ENCODE measurements at regions not wholly inside any gene's neighbourhood (a gene's known extent, or its start where the extent isn't known, plus 50 kb on each side); places are given as distances from the start of the nearest gene placed in this dataset.

DNA sequence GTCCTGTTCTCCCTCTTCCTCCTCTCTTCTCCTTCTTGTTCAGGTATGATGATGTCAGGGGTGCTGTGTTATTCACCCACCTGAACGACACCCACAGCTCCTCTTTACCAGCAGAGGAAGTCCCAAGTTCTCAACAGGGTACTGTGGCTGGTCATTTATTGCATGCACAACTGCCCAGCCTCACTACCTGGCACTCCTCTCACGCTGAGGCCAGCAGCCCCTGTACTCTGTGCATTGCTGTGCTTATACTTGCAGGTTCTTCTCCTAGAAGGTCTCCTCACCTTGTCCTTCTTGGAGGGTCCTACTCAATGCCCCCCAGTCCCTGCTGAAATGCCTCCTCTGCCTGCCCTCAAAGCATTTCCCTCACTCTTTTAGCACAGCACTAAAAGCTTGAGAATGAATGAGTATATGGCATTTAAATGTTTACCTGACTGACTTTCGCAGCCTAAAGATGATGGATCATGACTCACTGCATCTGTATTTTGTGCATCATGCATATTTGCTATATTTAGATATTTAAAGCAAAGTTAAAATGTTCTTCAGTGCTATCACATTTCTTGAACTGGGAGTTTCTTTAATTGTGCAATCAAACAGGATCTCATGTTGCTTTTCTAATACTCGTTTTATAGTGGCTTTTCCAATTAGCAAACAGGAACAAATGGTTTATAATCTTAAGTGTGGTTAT is 1069.3 kb downstream of the NLGN4Y start:
- ChIA-PET CTCF (no interaction called here), POLR2A (no interaction called here)
- DNase-seq (ENCODE audit: extremely low spot score) = no peak
- TF ChIP-seq, protein P1, sequence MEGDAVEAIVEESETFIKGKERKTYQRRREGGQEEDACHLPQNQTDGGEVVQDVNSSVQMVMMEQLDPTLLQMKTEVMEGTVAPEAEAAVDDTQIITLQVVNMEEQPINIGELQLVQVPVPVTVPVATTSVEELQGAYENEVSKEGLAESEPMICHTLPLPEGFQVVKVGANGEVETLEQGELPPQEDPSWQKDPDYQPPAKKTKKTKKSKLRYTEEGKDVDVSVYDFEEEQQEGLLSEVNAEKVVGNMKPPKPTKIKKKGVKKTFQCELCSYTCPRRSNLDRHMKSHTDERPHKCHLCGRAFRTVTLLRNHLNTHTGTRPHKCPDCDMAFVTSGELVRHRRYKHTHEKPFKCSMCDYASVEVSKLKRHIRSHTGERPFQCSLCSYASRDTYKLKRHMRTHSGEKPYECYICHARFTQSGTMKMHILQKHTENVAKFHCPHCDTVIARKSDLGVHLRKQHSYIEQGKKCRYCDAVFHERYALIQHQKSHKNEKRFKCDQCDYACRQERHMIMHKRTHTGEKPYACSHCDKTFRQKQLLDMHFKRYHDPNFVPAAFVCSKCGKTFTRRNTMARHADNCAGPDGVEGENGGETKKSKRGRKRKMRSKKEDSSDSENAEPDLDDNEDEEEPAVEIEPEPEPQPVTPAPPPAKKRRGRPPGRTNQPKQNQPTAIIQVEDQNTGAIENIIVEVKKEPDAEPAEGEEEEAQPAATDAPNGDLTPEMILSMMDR (IDR thresholded peaks at IDR 0.05; ENCODE audit: control extremely low read depth, extremely low read depth, low read depth, missing control alignments) = no peak

DNA sequence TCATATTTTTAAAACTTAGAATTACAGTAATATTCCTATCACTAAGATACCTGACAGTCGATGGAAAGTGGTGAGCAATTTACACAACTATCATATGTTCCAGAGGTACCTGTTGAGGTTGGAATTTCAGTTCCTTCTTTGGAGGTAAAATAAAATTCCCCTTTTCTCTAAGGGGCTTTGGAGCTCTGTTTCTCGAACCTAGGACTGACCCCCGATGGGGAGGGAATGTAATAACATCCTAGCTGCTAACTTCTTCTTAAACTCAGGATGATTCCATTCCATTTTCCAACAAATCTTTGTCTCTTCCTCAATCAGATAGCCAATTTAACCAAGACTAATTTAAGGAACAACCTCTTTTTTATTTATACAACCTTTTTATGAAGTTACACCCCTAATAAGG is 1069.8 kb downstream of the NLGN4Y start:
- TF ChIP-seq, protein P1 (IDR thresholded peaks at IDR 0.05; ENCODE audit: control extremely low read depth, extremely low read depth, low read depth, missing control alignments) = no peak
- POLR2A ChIA-PET = no interaction called here
- CTCF ChIA-PET = interaction anchor here (0.7 kb wide), 1 partner anchor 13 kb away, joined by 3 read pairs; no protein-coding TSS in a partner anchor
- no peak for DNase-seq (ENCODE audit: extremely low spot score)

DNA sequence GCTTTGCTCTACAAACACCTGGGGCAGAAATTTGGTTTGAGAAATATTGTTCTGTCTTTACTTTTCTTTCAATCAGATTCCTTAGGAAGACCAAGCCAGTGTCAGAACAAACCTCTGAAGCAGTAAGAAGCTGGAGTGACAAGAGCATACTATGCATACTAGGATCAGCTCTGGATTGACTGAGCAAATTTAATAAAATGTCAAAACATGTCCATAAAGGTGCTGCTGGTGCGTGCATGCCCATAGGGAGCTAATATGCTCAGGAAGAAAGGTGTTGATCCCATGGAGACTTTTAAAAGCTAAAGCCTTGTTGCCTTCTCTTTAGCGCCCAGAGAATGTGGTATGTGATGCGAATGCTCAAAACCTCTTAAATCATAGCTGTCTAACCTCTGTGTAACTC is 1076.2 kb downstream of the NLGN4Y start:
- POLR2A ChIA-PET = no interaction called here
- no peak for DNase-seq (ENCODE audit: extremely low spot score)
- CTCF ChIA-PET = interaction anchor here (1.1 kb wide), 1 partner anchor 20 kb away, joined by 3 read pairs; no protein-coding TSS in a partner anchor
- TF ChIP-seq, protein P1 (IDR thresholded peaks at IDR 0.05; ENCODE audit: control extremely low read depth, extremely low read depth, low read depth, missing control alignments) = no peak

DNA sequence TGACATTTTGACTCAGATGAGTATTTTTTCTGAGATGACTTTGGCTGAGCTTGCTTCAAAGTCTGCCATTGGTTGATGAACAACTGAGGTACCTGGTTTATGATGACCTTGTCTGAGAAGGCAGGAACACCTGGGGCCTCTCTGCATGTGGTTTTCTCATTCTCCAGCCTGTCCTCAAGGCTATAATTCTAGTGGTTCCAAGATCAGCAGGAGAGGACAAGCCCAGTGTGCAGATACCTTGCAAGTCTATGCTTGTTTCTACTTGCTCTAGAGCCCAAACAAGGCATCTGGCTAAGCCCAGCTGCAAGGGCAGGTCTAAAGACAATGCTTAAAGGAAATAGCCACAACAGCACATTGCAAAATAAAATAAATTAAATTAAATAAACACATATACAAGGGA is 1100.0 kb downstream of the NLGN4Y start:
- ChIA-PET CTCF (no interaction called here), POLR2A (no interaction called here)
- DNase-seq (ENCODE audit: extremely low spot score) = no peak
- TF ChIP-seq, protein P1 (IDR thresholded peaks at IDR 0.05; ENCODE audit: control extremely low read depth, extremely low read depth, low read depth, missing control alignments) = no peak

DNA sequence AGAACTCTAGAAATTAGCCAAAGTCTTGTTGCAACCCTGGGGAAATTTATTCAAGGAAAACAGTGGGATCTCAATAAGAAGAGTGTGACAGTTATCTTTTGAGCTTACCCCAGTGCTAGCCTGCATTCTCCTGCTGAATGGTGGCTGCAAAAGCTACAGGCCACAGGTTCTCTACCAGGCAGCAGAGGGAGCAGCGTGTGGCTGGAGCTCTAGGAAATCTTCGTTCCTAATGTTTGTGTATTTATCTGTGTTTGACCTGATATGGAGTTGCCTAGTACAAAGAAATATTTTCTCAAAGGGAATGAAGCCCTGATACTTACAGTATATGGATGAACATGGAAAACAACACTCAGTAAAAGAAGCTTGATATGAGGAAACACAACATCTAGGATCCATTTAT is 1100.6 kb downstream of the NLGN4Y start:
- POLR2A ChIA-PET = no interaction called here
- no peak for DNase-seq (ENCODE audit: extremely low spot score)
- CTCF ChIA-PET = no interaction called here
- TF ChIP-seq, protein P1 (IDR thresholded peaks at IDR 0.05; ENCODE audit: control extremely low read depth, extremely low read depth, low read depth, missing control alignments) = no peak

DNA sequence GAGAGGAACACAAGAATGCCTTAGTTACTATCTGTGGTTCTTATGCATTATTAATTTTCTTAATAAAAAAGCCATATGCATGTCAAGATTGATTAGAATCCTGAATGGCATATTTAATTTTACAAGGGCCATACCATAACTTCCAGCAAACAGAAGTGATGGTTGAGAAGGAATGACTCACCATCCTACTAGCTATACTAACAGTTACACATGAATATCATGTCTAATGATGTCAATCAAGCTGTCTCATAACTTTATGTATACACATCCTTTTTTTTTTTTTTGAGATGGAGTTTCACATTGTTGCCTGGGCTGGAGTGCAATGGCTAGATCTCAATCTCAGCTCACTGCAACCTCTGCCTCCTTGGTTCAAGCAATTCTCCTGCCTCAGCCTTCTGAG is 1123.9 kb downstream of the NLGN4Y start:
- TF ChIP-seq, protein P1 (IDR thresholded peaks at IDR 0.05; ENCODE audit: control extremely low read depth, extremely low read depth, low read depth, missing control alignments) = no peak
- ChIA-PET POLR2A (no interaction called here), CTCF (no interaction called here)
- DNase-seq (ENCODE audit: extremely low spot score) = no peak
